ENCODE measurements at regions not wholly inside any gene's neighbourhood (a gene's known extent, or its start where the extent isn't known, plus 50 kb on each side); places are given as distances from the start of the nearest gene placed in this dataset.

DNA sequence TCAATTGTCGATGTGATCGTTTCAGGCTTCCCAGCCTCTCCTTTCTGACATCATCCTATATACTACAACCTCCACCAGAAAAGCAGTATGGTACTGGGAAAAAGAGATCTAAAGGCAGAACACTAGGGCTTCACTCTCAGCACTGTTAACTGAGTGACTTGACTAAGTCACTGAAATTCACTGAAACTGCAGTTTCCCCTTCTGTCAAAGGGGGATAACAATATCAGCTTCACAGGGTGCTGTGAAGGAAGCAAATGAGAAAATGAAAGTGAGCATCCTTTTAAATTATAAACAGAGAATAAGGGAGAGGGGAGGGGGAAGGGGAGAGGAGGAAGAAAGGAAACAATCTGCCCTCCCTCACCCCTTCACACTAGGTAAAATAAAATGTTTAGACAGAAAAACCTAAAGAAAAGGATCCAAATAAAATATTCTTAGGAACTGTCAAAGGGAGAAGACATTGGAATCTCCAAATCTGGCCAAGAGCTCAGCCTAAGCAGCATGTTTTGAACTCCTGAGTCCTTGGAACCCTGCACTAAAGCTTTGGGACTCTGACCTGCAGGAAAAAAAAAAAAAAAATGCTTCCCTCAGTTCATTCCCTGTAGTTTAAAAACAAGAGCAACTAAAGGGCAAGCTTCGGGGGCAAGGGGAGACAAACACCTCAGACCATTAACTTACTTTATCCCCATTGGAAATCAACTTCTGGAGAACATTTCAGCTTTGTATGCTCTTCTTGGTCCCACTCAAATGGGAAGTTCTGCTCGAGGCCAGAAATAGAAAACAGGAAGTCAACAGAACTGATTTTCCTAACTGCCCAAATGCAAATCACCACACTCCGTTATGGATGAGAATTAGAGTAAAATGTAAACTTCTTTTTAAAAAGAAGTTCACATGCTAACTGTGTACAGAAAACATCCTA is 178.3 kb downstream of the DEPDC1B start:
- CTCF ChIA-PET = interaction anchor here (0.7 kb wide), 1 partner anchor 409 kb away, joined by 4 read pairs; no protein-coding TSS in a partner anchor
- no peak overlapping the region for H3K4me3 ChIP-seq (ENCODE audit: low read depth, low read length)
- H3K36me3 Mint-ChIP-seq (ENCODE audit: insufficient read depth, unreplicated experiment) = no peaks in the 10 kb centered on the region
- TF ChIP-seq, protein P1, sequence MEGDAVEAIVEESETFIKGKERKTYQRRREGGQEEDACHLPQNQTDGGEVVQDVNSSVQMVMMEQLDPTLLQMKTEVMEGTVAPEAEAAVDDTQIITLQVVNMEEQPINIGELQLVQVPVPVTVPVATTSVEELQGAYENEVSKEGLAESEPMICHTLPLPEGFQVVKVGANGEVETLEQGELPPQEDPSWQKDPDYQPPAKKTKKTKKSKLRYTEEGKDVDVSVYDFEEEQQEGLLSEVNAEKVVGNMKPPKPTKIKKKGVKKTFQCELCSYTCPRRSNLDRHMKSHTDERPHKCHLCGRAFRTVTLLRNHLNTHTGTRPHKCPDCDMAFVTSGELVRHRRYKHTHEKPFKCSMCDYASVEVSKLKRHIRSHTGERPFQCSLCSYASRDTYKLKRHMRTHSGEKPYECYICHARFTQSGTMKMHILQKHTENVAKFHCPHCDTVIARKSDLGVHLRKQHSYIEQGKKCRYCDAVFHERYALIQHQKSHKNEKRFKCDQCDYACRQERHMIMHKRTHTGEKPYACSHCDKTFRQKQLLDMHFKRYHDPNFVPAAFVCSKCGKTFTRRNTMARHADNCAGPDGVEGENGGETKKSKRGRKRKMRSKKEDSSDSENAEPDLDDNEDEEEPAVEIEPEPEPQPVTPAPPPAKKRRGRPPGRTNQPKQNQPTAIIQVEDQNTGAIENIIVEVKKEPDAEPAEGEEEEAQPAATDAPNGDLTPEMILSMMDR (IDR thresholded peaks at IDR 0.05; ENCODE audit: insufficient read depth in 1 of 2, low read depth in 1 of 2, low read length in 1 of 2, severe bottlenecking in 1 of 2, unreplicated experiment in 1 of 2) = no peak
- no peak overlapping the region for H3K4me3 Mint-ChIP-seq (ENCODE audit: unreplicated experiment)
- no peaks in the 10 kb centered on the region for H3K36me3 ChIP-seq (ENCODE audit: control insufficient read depth, insufficient read depth, low read length)
- H3K9me3 Mint-ChIP-seq (ENCODE audit: unreplicated experiment) = no peaks in the 10 kb centered on the region
- no peaks in the 10 kb centered on the region for H3K9me3 ChIP-seq
- POLR2A ChIA-PET = no interaction called here
- no peaks in the 10 kb centered on the region for H3K4me1 Mint-ChIP-seq (ENCODE audit: low read depth, unreplicated experiment)
- H3K27me3 Mint-ChIP-seq (ENCODE audit: insufficient read depth, unreplicated experiment) = peaks cover 4% of the 10 kb centered on the region
- intact Hi-C loops (cut with micrococcal nuclease; ENCODE audit: unreplicated experiment) = no loop called here
- no peak overlapping the region for H3K27ac Mint-ChIP-seq (ENCODE audit: unreplicated experiment)
- no peak for DNase-seq
- no peaks in the 10 kb centered on the region for H3K27me3 ChIP-seq (replicated peaks; ENCODE audit: control insufficient read depth, insufficient read depth, low read length)
- no peaks in the 10 kb centered on the region for H3K4me1 ChIP-seq
- no TSS peak for BruUV-seq (replicated peaks)

DNA sequence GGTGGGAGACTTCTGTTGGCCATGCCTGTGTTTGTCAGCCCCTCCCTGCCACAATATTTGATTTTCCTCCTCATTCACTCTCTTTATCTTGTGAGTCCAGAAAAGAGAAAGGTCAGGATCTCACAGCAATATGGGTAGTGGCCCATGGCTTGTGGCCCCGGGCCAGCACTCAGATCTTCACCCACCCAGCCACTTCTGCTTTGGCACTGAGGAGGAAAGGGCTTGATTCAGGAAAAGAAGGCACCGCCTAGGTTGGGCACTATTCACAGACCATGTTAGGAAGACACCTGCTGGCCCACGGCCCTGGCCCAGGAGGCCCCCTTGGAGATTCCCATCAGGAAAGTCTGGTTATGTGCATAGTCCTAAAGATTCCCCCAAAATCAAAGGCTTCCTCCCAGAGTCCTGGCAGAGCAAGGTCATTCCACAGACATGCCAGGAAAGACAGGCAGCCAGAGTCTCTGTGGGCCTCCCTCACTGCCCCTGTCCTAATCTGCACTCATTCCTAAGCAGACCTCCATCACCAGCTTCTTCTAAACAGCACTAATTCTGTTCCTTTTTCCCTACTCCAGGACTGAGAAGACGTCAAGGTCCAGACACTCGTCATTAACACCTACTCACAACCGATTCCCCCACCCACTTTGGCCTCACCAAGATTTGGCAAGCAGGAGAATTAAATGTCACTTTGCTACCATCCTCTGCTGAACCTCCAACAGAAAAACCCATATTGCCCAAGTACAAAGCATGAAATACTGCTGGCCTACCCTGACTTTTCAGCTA is 179.3 kb downstream of the DEPDC1B start:
- no peak for DNase-seq

DNA sequence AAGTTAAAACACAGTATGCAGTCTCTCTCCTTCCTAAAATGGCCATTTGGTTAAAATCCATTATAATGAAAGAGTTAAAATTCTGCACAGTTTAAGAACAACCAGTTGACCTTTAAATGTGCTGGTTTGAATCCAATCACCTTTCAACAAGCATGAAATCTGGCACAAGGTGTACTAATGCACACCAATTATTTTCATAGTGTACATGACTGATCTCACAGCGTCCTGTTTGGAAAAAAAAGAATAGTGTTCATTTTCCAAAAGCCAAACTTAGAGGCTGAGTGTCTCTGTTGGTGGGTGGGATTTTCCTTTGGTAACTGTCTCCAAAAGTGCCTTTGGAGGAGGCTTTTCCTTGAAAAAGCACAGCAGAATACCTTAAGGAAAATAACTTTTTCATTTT is 180.6 kb downstream of the DEPDC1B start:
- Mint-ChIP-seq H3K27me3 (ENCODE audit: insufficient read depth, unreplicated experiment) (peaks cover 4% of the 10 kb centered on the region), H3K36me3 (ENCODE audit: insufficient read depth, unreplicated experiment) (no peaks in the 10 kb centered on the region), H3K27ac (ENCODE audit: unreplicated experiment) (no peak overlapping the region), H3K4me1 (ENCODE audit: low read depth, unreplicated experiment) (no peaks in the 10 kb centered on the region), H3K9me3 (ENCODE audit: unreplicated experiment) (no peaks in the 10 kb centered on the region), H3K4me3 (ENCODE audit: unreplicated experiment) (no peak overlapping the region)
- intact Hi-C loops (cut with micrococcal nuclease; ENCODE audit: unreplicated experiment) = no loop called here
- no TSS peak for BruUV-seq (replicated peaks)
- Histone ChIP-seq H3K4me1 (no peaks in the 10 kb centered on the region), H3K4me3 (ENCODE audit: low read depth, low read length) (no peak overlapping the region), H3K36me3 (ENCODE audit: control insufficient read depth, insufficient read depth, low read length) (no peaks in the 10 kb centered on the region), H3K27me3 (replicated peaks; ENCODE audit: control insufficient read depth, insufficient read depth, low read length) (no peaks in the 10 kb centered on the region), H3K9me3 (no peaks in the 10 kb centered on the region)
- TF ChIP-seq, protein P1 (IDR thresholded peaks at IDR 0.05; ENCODE audit: insufficient read depth in 1 of 2, low read depth in 1 of 2, low read length in 1 of 2, severe bottlenecking in 1 of 2, unreplicated experiment in 1 of 2) = no peak
- DNase-seq = no peak
- POLR2A ChIA-PET = no interaction called here
- CTCF ChIA-PET = no interaction called here

More for the DNA sequence above, 179.3 kb downstream of the DEPDC1B start:
- H3K4me3 Mint-ChIP-seq (ENCODE audit: unreplicated experiment) = no peak overlapping the region
- CTCF ChIA-PET = no interaction called here
- H3K4me3 ChIP-seq (ENCODE audit: low read depth, low read length) = no peak overlapping the region
- no peaks in the 10 kb centered on the region for H3K4me1 Mint-ChIP-seq (ENCODE audit: low read depth, unreplicated experiment)
- H3K9me3 Mint-ChIP-seq (ENCODE audit: unreplicated experiment) = no peaks in the 10 kb centered on the region
- no peaks in the 10 kb centered on the region for H3K4me1 ChIP-seq
- POLR2A ChIA-PET = no interaction called here
- BruUV-seq (replicated peaks) = no TSS peak
- H3K27ac Mint-ChIP-seq (ENCODE audit: unreplicated experiment) = no peak overlapping the region
- H3K27me3 ChIP-seq (replicated peaks; ENCODE audit: control insufficient read depth, insufficient read depth, low read length) = no peaks in the 10 kb centered on the region
- H3K27me3 Mint-ChIP-seq (ENCODE audit: insufficient read depth, unreplicated experiment) = peaks cover 4% of the 10 kb centered on the region
- H3K9me3 ChIP-seq = no peaks in the 10 kb centered on the region
- TF ChIP-seq, protein P1 (IDR thresholded peaks at IDR 0.05; ENCODE audit: insufficient read depth in 1 of 2, low read depth in 1 of 2, low read length in 1 of 2, severe bottlenecking in 1 of 2, unreplicated experiment in 1 of 2) = no peak
- no peaks in the 10 kb centered on the region for H3K36me3 Mint-ChIP-seq (ENCODE audit: insufficient read depth, unreplicated experiment)
- intact Hi-C loops (cut with micrococcal nuclease; ENCODE audit: unreplicated experiment) = no loop called here
- H3K36me3 ChIP-seq (ENCODE audit: control insufficient read depth, insufficient read depth, low read length) = no peaks in the 10 kb centered on the region
